GM20000 (cell line): ENCODE measurements at regions not wholly inside any gene's neighbourhood (a gene's known extent, or its start where the extent isn't known, plus 50 kb on each side); places are given as distances from the start of the nearest gene placed in this dataset.

Experiments
- DNase-seq: peaks from one replicate; pipeline ENCODE4 v3.0.0; 2012; ENCODE audit warnings: low spot score
- TF ChIP-seq, protein P1 (sequence below): IDR thresholded peaks from 2 replicates; pipeline ENCODE4 v1.5.1; 2012; ENCODE audit warnings: mild to moderate bottlenecking, control low read depth; ENCODE audit errors: extremely low read depth, missing control alignments

- DNase-seq, result no peak
- TF ChIP-seq, protein P1, sequence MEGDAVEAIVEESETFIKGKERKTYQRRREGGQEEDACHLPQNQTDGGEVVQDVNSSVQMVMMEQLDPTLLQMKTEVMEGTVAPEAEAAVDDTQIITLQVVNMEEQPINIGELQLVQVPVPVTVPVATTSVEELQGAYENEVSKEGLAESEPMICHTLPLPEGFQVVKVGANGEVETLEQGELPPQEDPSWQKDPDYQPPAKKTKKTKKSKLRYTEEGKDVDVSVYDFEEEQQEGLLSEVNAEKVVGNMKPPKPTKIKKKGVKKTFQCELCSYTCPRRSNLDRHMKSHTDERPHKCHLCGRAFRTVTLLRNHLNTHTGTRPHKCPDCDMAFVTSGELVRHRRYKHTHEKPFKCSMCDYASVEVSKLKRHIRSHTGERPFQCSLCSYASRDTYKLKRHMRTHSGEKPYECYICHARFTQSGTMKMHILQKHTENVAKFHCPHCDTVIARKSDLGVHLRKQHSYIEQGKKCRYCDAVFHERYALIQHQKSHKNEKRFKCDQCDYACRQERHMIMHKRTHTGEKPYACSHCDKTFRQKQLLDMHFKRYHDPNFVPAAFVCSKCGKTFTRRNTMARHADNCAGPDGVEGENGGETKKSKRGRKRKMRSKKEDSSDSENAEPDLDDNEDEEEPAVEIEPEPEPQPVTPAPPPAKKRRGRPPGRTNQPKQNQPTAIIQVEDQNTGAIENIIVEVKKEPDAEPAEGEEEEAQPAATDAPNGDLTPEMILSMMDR, result no peak
Observed at GRCh38 chr7:41206267-41206666, 496.6 kb downstream of the INHBA start.

GRCh38 chr7:41205600-41205999 lies 497.3 kb downstream of the INHBA start:
- peak; percentile 23 for DNase-seq
- TF ChIP-seq, protein P1, result no peak

DNA sequence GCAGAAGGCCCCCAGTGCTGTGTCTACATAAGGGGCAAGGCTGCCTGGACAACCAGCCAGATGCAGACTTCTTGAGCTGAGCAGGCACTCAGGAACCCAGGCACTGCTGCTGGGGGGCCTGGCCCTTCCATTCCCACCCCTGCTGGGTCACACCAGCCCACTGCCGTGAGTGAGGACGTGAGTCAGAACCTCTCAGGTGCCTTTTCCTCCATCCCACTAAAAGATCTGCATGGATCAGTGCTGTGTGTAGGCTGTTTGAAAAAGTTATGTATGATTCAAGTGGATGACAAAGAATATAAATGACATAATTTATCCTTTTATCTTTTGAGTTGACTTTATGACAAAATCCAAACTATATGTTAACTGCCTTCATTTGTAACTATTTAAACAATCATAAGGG lies 499.3 kb downstream of the INHBA start:
- TF ChIP-seq, protein P1, result no peak
- DNase-seq, result no peak

DNA sequence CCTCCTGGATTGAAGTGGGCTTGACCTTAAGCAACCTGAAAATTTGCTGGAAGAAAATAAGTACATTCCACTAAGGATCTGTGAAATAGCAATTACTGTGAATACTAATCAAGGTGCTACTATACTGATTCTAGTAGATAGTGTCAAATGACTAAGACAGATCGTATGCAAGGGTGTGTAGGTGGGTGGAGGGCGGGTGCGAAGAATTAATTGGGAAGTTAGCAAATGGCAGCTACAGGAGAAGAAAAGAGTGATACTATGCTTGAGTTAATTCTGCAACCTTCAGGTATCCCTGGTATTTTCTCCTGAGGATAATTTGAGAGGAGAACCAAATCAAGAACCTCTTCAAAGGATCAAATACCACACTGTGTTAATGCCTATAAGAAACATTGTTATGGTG lies 501.9 kb downstream of the INHBA start:
- TF ChIP-seq, protein P1, result no peak
- no peak for DNase-seq

GRCh38 chr7:41199136-41199535 lies 503.8 kb downstream of the INHBA start:
- TF ChIP-seq, protein P1, result no peak
- DNase-seq, result no peak

DNA sequence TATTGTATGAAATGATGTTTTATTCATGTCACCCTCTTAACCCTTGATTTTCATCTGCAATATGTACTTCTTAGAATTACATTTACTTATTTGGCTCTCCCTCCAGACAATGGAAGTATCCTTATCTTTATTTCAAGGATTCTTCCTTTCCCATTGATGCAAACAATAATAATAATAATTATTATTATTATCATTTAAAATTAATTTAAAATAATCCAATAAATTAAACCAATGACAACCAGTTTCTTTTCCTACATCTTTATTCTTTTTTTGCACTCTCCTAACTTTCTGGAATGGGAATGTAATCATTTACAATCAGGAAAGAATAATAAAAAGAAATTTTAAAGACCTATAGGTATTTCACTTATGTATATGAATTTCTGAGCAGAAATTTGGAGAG lies 504.4 kb downstream of the INHBA start:
- TF ChIP-seq, protein P1, result no peak
- no peak for DNase-seq

DNA sequence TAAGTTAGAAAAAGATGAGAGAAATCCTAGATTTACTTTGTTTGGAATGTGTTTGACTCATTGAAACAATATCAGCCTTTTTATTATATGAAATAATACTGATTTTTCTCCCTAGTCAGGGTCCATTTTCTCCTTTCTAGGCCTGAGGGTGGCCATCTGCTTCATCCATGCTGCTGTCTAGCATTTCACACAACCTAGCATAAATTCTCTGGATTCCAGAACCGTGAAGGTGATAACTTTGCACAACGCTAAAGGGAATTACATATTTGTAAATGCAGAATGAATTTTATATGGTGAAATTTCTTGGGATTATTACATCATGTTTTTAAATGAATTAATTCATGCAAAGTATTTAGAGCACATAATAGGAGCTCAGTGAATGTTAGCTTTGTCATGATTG lies 505.1 kb downstream of the INHBA start:
- TF ChIP-seq, protein P1, result no peak
- no peak for DNase-seq

DNA sequence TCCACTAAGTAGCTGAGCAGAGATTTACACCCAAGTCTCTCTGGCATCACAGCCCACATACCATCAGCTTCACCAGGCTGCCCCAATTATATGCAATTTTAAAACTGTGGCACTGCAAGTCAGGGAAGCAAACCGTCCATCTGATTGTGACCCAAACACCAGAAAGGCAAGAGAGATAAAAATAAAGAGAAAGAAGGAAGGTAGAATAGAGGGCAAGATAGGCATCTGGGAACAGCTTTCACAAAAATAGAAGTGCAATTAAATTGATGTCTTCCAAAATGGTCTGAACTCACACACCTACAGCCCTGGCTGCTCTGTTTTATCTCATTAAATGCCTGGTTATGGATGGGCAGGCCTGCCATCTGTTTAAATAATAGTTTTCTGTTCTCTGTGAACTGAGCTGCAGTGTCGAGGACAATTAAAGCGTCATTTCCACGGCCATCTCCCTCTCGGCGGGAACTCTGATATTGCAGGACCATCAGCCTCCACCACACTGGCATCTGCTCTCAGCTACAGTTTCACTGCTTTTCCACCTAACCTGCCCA lies 509.1 kb downstream of the INHBA start:
- TF ChIP-seq, protein P1, result no peak
- DNase-seq, result no peak
